ENCODE measurements at regions not wholly inside any gene's neighbourhood (a gene's known extent, or its start where the extent isn't known, plus 50 kb on each side); places are given as distances from the start of the nearest gene placed in this dataset.

DNA sequence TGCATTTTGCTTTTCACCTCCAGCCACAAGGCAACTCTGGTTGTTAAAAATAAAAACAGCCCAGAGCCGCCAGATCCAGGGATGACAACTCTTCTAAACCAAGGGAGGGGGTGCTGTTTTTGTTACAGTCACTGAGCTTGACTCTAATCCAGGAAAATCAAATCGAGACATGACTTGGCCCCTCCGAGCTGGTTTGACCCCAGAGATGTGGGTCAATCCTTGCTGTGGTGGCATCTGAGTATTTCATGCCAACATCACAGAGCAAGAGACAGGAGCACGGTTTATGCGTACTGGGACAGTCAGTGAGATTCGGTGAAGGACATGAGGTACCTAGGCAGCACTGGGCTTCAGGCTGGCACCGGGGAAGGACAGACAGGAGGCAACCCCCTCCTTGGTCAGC, 88.8 kb upstream of the ZMIZ1 start:
- TF ChIP-seq, protein P1, sequence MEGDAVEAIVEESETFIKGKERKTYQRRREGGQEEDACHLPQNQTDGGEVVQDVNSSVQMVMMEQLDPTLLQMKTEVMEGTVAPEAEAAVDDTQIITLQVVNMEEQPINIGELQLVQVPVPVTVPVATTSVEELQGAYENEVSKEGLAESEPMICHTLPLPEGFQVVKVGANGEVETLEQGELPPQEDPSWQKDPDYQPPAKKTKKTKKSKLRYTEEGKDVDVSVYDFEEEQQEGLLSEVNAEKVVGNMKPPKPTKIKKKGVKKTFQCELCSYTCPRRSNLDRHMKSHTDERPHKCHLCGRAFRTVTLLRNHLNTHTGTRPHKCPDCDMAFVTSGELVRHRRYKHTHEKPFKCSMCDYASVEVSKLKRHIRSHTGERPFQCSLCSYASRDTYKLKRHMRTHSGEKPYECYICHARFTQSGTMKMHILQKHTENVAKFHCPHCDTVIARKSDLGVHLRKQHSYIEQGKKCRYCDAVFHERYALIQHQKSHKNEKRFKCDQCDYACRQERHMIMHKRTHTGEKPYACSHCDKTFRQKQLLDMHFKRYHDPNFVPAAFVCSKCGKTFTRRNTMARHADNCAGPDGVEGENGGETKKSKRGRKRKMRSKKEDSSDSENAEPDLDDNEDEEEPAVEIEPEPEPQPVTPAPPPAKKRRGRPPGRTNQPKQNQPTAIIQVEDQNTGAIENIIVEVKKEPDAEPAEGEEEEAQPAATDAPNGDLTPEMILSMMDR (IDR thresholded peaks at IDR 0.05): no peak
- no peak for TF ChIP-seq POLR2A (IDR thresholded peaks at IDR 0.05)

Data from right lobe of liver (tissue), 4 donors.